ENCODE measurements at regions not wholly inside any gene's neighbourhood (a gene's known extent, or its start where the extent isn't known, plus 50 kb on each side); places are given as distances from the start of the nearest gene placed in this dataset.

DNA sequence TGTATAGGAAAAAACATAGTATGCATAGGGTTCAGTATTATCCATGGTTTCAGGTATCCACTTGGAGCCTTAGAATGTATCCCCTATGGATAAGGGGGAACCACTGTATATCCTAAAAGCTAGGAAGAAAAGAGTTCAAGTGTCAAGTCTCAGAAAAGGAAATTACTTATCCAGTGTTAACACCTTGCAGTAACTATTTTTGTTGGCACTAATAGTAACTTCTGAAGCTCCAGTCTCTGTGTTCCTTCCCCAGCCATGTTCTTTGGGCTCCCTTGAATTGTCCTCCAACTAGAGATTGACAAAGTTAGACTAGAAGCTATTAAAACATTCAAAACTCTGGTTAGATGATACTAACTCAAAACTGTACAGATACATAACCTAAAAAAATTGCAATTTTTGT is 370.8 kb downstream of the NFIB start:
- no peak for TF ChIP-seq ZNF341 (tag by site-specific recombination; IDR thresholded peaks at IDR 0.05; ENCODE audit: low read depth)
- no peak for TF ChIP-seq RBAK (tag by site-specific recombination; IDR thresholded peaks at IDR 0.05)

Measured in HEK293 (cell line).